ENCODE measurements at regions not wholly inside any gene's neighbourhood (a gene's known extent, or its start where the extent isn't known, plus 50 kb on each side); places are given as distances from the start of the nearest gene placed in this dataset.

GRCh38 chr6:91705646-91706045 lies 1118.8 kb upstream of the MAP3K7 start:
- H3K36me3 ChIP-seq (ENCODE audit: control insufficient read depth, insufficient read depth, low read length) = no peaks in the 10 kb centered on the region
- no peak overlapping the region for H3K4me3 ChIP-seq (replicated peaks; ENCODE audit: low read depth, low read length)
- DNase-seq (ENCODE audit: extremely low read depth, insufficient read length) = no peak
- TF ChIP-seq CTCF (IDR thresholded peaks at IDR 0.05; ENCODE audit: insufficient read depth, low read length, poor library complexity, severe bottlenecking) = no peak
- no peaks in the 10 kb centered on the region for H3K27me3 ChIP-seq (replicated peaks; ENCODE audit: control insufficient read depth, insufficient read depth, low read length)

- no peak overlapping the region for H3K4me3 ChIP-seq (replicated peaks; ENCODE audit: low read depth, low read length)
- no peaks in the 10 kb centered on the region for H3K27me3 ChIP-seq (replicated peaks; ENCODE audit: control insufficient read depth, insufficient read depth, low read length)
- DNase-seq (ENCODE audit: extremely low read depth, insufficient read length) = no peak
- H3K36me3 ChIP-seq (ENCODE audit: control insufficient read depth, insufficient read depth, low read length) = no peaks in the 10 kb centered on the region
- no peak for TF ChIP-seq CTCF (IDR thresholded peaks at IDR 0.05; ENCODE audit: insufficient read depth, low read length, poor library complexity, severe bottlenecking)
Observed at GRCh38 chr6:91704531-91704930, 1117.7 kb upstream of the MAP3K7 start.

- no peak for DNase-seq (ENCODE audit: extremely low read depth, insufficient read length)
- H3K36me3 ChIP-seq (ENCODE audit: control insufficient read depth, insufficient read depth, low read length) = no peaks in the 10 kb centered on the region
- no peak for TF ChIP-seq CTCF (IDR thresholded peaks at IDR 0.05; ENCODE audit: insufficient read depth, low read length, poor library complexity, severe bottlenecking)
- H3K4me3 ChIP-seq (replicated peaks; ENCODE audit: low read depth, low read length) = no peak overlapping the region
- no peaks in the 10 kb centered on the region for H3K27me3 ChIP-seq (replicated peaks; ENCODE audit: control insufficient read depth, insufficient read depth, low read length)
Observed at GRCh38 chr6:91697010-91697695, 1110.3 kb upstream of the MAP3K7 start.

GRCh38 chr6:91695221-91695620 lies 1108.3 kb upstream of the MAP3K7 start:
- no peak overlapping the region for H3K4me3 ChIP-seq (replicated peaks; ENCODE audit: low read depth, low read length)
- no peak for TF ChIP-seq CTCF (IDR thresholded peaks at IDR 0.05; ENCODE audit: insufficient read depth, low read length, poor library complexity, severe bottlenecking)
- H3K27me3 ChIP-seq (replicated peaks; ENCODE audit: control insufficient read depth, insufficient read depth, low read length) = no peaks in the 10 kb centered on the region
- no peaks in the 10 kb centered on the region for H3K36me3 ChIP-seq (ENCODE audit: control insufficient read depth, insufficient read depth, low read length)
- DNase-seq (ENCODE audit: extremely low read depth, insufficient read length) = no peak

GRCh38 chr6:91694016-91694654 lies 1107.3 kb upstream of the MAP3K7 start:
- Histone ChIP-seq H3K27me3 (replicated peaks; ENCODE audit: control insufficient read depth, insufficient read depth, low read length) (no peaks in the 10 kb centered on the region), H3K36me3 (ENCODE audit: control insufficient read depth, insufficient read depth, low read length) (no peaks in the 10 kb centered on the region), H3K4me3 (replicated peaks; ENCODE audit: low read depth, low read length) (no peak overlapping the region)
- DNase-seq (ENCODE audit: extremely low read depth, insufficient read length) = no peak
- TF ChIP-seq CTCF (IDR thresholded peaks at IDR 0.05; ENCODE audit: insufficient read depth, low read length, poor library complexity, severe bottlenecking) = no peak
